Fibroblast of upper back skin (primary cell): ENCODE measurements at regions not wholly inside any gene's neighbourhood (a gene's known extent, or its start where the extent isn't known, plus 50 kb on each side); places are given as distances from the start of the nearest gene placed in this dataset.

Experiments used
- DNase-seq: peaks from one replicate; pipeline ENCODE4 v3.0.0-alpha.2; 2013

GRCh38 chr6:166841216-166841615 lies 115.1 kb downstream of the RNASET2 start:
- no peak for DNase-seq

GRCh38 chr6:166839569-166839968 lies 116.8 kb downstream of the RNASET2 start:
- DNase-seq: no peak

GRCh38 chr6:166838987-166839386 lies 117.4 kb downstream of the RNASET2 start:
- DNase-seq: no peak

- DNase-seq: no peak
These were observed 119.3 kb downstream of the RNASET2 start for GRCh38 chr6:166836785-166837718.

- DNase-seq: no peak
These were observed 122.3 kb downstream of the RNASET2 start for GRCh38 chr6:166834049-166834448.

- no peak for DNase-seq
These were observed 125.4 kb downstream of the RNASET2 start for GRCh38 chr6:166830891-166831363.

- DNase-seq: no peak
These were observed 126.0 kb downstream of the RNASET2 start for GRCh38 chr6:166830185-166830890.

GRCh38 chr6:166826264-166826663 lies 130.1 kb downstream of the RNASET2 start:
- no peak for DNase-seq

- peak; percentile 4 for DNase-seq
These were observed 130.7 kb downstream of the RNASET2 start for GRCh38 chr6:166825553-166826145.

GRCh38 chr6:166824880-166825250 lies 131.5 kb downstream of the RNASET2 start:
- no peak for DNase-seq

GRCh38 chr6:166824146-166824879 lies 132.0 kb downstream of the RNASET2 start:
- no peak for DNase-seq

GRCh38 chr6:166822609-166823008 lies 133.7 kb downstream of the RNASET2 start:
- DNase-seq: no peak

GRCh38 chr6:166820483-166820882 lies 135.9 kb downstream of the RNASET2 start:
- DNase-seq: no peak

GRCh38 chr6:166820070-166820469 lies 136.3 kb downstream of the RNASET2 start:
- DNase-seq: no peak

- DNase-seq: peak; percentile 2
These were observed 140.7 kb downstream of the RNASET2 start for GRCh38 chr6:166815629-166816028.

GRCh38 chr6:166814390-166814789 lies 142.0 kb downstream of the RNASET2 start:
- no peak for DNase-seq

- DNase-seq: no peak
These were observed 142.9 kb downstream of the RNASET2 start for GRCh38 chr6:166813461-166813860.

- DNase-seq: no peak
These were observed 145.5 kb downstream of the RNASET2 start for GRCh38 chr6:166810864-166811263.

GRCh38 chr6:166809721-166810120 lies 146.6 kb downstream of the RNASET2 start:
- no peak for DNase-seq

- DNase-seq: no peak
These were observed 149.2 kb downstream of the RNASET2 start for GRCh38 chr6:166806962-166807757.

GRCh38 chr6:166806217-166806838 lies 150.0 kb downstream of the RNASET2 start:
- no peak for DNase-seq
